OCI-M1 (cell line): ENCODE measurements at regions not wholly inside any gene's neighbourhood (a gene's known extent, or its start where the extent isn't known, plus 50 kb on each side); places are given as distances from the start of the nearest gene placed in this dataset.
A peak's percentile ranks its signal among the peaks of the same experiment; 100 is the strongest.
"Not testable (repeated sequence)": the region's sequence is repeated elsewhere in the genome, so short reads cannot be mapped to it uniquely, and the experiment has no call there.

ENCODE experiments used
- DNase-seq: peaks from one replicate; lab custom pipeline; 2025; lab: John Stamatoyannopoulos, UW

DNA sequence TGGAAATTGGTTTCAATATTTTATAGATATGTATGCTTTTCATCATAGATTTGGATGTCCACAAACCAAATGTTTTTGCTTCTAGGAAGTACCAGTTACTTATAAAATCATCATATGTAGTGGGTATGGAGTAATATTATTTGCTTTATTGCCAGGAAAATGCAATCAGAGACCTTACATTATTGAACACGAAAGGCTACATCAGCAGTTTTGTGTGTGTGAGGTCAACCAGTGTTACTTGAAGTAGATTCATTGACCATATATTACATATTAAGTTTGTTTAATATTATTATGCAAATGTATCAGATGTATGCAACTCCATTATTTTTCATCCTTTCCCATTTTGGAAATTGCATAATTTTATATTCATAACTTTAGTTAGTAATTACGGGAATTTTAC is 219.1 kb upstream of the MMADHC start:
- no peak for DNase-seq

DNA sequence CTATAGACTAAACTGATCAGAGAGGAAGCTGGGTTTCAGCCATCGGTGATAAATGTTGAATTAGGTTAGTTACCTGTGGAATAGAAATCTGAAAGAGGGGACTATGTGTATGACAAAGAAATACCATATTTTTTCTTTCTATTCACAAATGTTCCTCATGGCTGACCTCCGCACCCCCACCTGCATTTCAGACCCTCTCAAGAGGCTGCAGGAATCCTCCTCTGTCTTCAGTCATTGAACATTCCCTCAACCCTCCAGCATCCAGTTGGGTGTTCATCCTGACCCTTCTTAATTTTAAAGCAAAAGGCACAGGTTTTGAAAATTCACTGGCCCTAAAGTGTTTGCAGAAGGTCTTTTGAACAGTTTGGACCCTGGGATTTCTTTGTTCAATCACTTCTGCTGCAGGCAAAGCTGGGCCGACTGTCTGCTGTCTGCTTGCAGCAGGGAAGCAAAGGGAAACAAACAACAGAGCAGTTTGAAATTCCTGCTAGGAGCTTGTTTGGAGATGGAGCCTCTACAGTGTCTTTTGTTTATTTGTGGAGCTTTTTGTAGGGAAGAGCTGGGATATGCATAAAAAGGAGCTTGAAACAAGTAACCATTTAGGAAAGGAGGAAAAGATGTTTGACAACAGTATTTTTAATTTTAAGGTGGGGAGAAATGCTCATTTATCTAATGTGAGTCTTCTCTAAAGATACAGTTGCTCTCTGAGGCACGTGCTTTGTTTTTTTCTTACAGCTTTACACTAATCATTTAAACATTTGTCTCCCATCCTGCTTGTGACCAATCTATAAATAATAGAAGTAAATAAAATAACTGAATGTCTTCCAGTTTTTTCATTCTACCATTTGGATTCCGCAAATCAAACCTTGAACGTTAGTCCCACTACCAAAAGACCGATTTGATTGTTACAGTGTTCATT is 213.3 kb upstream of the MMADHC start:
- DNase-seq = no peak

DNA sequence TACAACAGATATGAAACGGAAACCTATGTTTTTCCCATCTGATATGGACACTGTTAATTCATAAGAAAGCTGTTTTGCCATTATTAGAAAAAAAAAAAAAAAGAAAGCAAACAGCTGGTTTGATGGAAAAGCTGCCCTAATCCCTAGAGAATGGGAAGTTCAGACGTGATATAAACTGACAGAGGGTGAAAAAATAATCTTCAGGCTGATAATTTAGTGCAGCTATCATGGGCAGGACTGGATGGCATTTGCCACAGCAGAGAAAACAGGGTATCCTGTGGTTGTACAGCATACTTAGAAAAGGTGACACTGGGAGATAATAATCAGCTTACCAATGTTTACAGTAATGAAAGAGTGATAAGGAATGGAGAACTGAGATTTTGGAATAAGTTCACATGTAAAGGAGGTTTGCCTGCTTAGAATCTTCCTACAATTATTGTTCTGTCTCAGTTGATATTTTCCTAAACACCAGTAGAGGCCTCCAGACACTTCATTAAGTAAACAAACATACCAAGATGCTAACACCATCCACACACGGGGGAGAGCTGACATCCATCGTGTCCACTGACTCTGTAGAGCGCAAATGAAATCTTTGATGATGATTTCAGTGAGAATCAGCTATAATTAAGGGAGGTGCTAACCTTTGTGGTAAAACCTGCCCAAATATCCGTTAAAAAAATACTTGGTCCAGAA is 211.6 kb upstream of the MMADHC start:
- peak; percentile 23 for DNase-seq

DNA sequence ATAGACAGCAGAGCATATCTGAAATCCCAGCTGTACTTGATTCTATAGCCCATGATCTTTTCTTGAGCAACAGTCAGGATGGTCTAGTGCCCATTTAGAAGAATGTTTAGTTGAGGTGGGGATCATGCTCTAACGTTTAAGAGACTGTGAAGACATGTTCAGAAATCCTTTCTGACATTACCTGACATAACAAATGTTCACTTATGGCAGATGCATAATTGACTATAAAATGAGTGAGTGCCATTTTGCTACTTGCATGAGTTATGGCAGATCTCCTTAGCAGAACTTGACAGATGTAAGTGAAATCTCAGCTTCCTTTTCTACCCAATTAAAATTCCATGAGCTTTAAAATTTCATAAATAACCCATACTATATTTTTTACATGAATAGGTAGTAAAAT is 209.5 kb upstream of the MMADHC start:
- no peak for DNase-seq

DNA sequence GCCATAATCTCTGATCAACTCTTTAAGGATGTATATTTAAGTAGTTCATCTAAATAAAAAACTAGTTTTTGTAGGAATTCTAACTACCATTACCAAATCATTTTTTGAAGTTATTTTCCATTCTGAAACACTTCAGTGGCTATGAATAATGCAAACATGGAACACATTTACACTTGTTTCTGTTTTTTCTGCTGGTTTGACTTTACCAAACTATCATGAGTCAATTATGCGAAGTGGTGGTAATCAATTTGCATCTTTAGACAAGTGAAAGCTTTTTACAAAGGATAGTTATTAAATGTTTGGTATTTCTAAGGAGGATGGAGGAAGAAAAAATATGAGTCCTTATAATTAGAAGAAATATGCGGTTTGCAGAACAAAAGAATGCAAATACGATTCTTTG is 202.0 kb upstream of the MMADHC start:
- DNase-seq = no peak

DNA sequence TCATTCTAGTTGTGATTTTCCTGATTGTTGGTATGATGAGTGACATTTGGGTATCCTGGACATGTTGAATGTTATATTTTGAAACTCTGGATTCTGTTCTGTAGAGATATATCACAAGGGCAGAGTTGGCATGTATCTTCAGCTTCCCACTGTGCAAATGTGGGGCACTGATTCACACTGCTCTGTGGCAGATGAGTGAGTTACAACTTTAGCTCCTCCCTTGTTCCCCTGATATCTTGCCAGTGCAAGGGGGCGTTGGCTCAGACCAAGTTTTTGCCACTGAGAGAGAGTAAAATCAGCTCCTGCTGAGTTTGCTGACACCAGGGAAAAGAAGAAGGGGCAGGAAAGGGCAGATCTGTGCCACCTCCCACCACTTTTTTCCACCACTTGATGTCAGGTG is 199.6 kb upstream of the MMADHC start:
- no peak for DNase-seq

DNA sequence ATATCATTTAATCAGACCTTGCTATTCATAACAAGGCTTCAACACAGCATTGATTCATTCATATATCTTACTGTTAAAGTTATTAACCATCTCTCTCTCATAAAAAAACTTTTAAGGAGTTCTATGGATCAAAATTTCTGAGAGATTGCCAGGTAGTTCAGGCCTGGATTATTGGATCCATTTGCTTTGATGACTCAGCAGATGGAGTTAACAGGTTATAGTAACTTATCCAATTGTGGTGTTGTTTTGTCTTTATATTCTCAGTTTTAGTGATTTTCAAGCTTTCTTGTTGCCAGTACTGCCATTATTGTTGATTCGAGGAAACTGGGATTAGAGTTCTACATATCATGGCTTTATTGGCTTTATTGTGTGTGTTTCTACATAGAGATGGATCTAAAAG is 195.7 kb upstream of the MMADHC start:
- DNase-seq = no peak

DNA sequence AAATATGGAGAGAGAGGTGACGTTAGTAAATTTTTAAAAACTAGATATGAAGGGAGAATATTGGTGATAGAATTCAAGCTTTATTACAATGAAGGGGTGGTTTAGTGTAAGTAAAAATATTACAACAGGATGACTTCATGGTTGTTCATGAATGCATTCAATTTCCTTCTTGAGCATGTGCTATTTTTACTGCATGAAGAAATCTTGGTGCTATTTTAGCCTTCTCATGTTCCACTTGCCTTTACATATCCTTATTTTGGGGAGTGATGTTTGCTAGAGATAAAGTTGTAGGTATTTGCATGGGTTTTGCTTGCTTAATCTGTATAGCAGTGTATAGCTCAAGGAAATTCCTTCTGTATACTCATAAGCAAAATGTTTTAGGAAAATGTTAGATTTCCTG is 195.0 kb upstream of the MMADHC start:
- DNase-seq = no peak

DNA sequence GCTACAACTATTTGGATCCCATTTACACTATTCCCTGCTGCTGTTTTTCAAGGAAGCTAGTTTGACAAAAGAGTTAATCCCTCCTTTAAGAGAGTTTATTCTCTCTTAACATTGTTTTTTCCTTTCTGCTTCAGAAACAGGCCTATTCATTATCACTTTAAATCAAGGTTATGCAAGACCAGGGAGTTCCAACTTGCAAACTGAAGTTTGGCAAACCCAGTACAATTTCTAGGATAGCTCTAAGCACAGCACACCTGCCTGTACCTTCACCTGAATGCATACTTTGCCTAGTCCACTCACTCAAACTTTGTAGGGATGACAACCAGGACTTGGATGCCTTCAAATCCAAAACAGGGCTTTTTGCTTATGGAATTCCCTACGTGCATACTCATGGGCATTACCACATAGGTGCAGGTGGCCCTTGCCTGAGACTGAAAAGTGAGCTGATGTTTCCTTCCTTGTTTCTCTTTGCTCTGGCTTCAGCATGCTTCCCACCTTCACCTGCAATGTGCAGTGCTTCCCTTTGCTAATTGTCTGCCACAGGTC is 193.8 kb upstream of the MMADHC start:
- DNase-seq = no peak

DNA sequence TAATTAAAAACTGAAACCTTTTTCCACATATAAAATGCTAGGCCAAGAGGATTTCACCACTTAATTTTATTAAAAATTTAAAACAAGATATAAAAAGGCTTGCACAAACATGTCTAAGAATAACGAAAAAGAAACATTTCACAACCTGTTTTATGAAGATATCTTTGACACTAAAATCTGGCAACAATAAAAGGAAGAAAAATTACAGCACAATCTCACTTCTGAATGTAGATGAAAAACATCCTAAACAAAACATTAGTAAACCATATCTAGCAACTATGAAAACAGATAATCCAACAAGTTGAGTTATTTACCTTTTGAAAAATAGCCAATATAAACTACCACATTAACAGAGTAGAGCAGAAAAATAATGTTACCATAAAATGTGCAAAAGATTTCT is 185.4 kb upstream of the MMADHC start:
- DNase-seq = no peak

DNA sequence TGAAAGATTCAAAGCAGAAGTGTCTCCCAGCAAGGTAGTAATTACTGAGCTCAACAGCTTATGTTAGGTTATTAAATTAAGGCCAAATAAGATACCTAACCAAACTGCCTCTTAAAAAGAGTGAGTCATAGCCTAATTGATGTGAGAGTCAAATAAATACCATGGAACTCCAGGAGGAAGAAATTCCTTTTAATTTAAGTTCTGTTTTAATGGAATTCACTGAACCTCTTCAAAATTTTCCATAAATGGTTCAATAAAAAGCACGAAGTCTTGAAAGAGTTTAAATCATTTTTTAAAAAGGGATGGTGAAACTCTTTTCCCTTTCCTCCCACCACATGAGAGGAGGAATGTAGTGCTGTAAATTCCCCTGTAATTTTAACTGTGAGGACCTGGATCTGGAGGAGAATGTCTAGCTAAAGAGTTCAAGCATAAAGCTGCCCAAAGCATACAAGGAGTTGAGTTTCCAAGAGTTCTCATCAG is 180.8 kb upstream of the MMADHC start:
- DNase-seq = no peak

DNA sequence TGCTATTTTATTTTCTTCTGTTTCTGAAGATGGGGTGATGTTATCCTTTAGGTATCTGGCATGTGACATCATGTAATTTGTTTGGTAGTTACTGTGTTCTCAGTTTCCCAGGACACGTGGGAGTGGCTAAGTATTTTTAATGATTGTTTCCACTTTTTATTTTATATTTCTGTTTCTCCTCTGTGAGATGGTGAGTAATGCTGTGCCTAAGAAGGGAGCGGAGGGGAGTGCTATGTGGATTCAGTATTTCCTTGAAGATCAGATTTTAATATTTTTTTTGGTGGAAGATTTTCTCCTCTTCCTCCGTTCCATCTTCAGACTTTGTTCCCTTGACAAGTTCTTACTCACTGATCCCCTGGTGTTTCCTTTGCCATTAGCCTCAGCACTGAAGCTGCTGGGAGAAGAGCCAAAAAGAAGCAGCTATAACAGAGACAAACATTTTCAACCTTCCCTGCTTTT is 180.0 kb upstream of the MMADHC start:
- DNase-seq = no peak

DNA sequence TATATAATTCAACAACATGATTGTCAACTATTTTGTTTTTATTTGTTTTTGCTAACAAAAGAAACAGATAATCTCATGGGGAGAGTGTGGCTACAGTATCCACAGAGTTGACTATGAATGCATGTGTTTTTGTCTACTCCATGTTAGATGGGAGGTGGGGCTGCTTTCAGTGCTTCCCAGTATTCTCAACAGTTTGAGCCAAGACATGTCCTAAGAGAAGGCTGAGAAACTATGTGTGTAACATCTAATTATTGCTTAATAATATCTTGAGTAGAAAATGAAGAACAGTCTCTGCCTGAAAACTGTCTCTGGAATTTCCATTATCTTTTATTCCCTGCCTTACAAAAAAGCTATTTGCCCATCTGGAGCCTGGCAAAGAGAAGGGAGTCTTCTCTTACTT is 178.8 kb upstream of the MMADHC start:
- DNase-seq = no peak

DNA sequence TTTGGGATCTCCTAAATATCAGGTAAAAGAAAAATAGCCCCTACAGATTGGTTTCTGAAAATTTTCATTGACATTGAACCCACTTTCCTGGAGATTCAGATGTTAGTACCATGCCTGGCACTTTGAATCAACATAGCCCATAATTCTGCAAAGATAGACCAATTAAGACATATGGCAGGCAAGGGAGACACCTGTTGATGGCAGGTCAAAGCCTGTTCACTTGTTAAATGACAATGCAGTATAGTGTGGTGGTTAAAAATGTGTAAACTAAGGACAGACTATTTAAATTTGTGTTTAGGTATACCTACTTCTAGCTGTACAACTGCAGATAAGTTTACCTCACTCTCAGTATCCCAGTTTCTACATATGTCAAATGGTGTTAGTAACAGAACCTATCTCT is 178.1 kb upstream of the MMADHC start:
- DNase-seq = no peak

DNA sequence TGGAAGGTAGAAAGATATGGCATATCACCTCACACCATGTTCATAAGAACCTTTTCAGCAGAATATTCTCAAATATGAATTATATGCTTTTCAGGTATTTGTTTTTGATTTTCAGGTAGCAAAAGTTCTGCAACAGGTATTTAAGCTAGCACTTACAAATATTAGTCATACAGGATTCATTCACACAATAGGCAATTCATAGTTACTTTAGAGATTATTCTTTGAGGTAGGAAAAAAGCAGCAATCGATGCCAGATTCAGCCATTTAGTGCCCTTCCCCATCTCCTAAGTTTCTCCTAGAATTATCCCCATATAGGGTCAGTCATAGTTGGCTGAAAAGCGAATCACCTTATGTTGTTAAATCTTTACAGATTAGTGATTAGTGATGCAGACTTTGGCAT is 177.4 kb upstream of the MMADHC start:
- DNase-seq = no peak

DNA sequence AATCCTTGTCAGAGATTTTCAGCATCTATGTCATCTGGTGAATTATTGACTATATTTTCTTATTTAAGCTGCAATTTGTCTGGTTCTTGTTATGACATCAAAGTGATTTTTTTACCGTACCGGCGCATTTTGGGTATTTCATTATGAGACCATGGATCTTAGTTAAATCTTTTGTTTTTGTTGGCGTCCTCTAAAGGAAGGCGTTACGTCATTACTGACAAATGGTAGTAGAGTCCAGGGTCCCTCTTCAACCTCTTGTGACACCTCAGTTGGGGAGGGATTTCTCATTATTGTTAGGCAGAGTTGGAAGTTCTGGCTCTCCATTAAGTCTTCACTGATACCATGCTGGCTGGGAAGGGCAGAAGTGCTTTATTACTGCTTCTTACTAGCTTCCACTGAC is 175.8 kb upstream of the MMADHC start:
- DNase-seq = no peak

DNA sequence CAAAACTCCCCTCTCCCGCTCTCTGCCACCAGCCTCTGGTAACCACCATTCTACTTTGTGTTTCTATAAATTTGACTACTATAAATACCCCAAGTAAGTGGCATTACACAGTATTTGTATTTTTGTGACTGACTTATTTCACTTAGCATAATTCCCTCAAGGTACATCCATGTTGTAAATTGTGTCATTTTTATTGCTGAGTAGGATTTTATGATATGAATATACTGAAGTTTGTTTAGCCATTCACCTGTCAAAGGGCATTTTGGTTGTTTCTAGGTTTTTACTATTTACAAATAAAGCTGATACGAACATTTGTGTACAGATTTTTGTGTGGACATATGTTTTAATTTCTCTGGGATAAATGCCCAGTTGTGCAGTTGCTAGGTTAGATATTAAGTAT is 174.0 kb upstream of the MMADHC start:
- DNase-seq = no peak

DNA sequence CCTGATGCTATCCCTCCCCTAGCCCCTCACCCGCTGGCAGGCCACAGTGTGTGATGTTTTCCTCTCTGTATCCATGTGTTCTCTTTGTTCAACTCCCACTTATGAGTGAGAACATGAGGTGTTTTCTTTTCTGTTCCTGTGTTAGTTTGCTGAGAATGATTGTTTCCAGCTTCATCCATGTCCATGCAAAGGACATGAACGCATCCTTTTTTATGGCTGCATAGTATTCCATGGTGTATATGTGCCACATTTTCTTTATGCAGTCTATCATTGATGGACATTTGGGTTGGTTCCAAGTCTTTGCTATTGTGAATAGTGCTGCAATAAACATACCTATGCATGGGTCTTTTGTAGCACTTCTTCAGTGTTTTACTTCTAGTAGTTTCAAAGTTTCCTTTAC is 171.8 kb upstream of the MMADHC start:
- not testable (repeated sequence) for DNase-seq

DNA sequence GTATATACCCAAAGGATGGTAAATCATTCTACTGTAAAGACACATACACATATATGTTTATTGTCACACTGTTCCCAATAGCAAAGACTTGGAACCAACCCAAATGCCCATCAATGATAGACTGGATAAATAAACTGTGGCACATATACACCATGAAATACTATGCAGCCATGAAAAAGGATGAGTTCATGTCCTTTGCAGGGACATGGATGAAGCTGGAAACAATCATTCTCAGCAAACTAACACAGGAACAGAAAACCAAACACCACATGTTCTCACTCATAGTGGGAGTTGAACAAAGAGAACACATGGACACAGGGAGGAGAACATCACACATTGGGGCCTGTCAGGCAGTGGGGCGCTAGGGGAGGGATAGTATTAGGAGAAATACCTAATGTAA is 167.1 kb upstream of the MMADHC start:
- not testable (repeated sequence) for DNase-seq

DNA sequence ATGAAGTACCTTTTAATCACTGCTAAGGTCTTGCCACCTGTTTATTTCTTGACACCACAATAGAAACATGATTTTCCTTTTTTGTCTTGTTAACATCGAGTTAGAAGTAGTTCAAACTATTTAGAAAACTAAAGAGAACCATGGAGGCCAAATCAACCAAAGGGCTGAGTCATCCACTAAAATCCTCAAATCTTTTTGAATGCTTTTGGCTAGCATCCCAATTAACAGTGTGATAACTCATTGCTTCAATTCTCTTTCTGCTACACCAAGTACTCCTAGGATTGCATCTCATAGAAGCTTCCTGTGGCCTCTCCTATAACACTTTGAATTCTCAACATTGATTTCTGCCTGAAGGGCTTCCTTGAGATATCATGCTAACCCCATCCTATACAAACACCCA is 159.9 kb upstream of the MMADHC start:
- DNase-seq = no peak

DNA sequence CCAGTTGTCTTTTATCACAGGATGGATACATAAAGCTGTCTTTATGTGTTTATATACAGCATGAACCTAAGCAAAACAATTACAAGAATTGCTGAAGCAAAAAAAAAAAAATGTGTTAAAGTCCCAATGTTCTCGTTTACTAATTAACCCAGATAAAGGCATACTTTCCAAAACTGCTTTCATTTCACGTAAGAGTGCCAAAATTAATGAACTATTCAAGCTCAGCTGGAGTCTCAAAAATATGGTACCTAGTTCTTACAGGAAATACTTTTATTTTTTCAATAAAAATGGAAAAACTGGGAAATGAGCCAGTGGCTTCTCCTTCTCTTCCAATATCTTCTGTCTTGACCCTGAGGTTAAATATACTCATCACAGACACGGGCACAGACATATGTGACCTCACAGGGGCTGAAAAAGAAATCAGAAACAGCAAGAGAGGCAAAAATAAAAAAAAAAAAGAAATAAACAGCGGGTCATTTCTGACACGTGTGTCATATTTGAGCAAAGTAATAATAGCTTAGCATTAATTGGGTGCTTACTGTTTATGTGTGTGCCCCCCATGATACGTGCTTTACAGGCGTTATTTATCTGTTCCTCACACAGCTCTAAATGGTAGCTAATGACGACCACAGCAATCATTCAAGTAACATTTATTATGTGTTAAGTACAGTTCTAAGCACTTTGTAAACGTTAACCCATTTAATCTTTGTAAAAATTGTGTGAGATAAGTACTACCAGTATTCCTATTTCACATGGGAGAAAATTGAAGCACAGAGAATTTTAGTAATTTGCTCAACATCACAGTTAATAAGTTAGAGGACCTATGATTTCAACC is 158.0 kb upstream of the MMADHC start:
- no peak for DNase-seq

DNA sequence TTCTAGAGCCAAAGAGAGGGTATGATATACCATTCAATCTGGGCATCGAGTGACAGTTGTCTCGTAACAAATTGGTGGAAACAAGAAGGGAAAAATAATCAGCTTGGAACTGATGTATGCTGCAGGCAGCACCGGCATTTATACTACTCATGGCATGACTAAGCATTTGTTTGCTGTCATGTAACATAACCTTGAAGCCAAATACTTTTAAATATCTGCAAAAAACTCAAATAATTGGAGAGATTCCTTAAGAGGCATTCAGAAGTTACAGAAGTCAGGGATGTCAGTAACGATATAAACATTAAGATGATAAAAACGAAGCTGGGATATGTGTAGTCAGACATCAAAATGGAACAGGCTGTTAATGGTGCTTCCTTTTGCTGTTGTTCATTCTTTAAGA is 157.3 kb upstream of the MMADHC start:
- DNase-seq = peak; percentile 3
